T follicular helper cell (primary cell): ENCODE measurements at regions not wholly inside any gene's neighbourhood (a gene's known extent, or its start where the extent isn't known, plus 50 kb on each side); places are given as distances from the start of the nearest gene placed in this dataset.

Source experiments
- DNase-seq: peaks from one replicate; pipeline ENCODE4 v3.0.0-alpha.2; 2020; ENCODE audit warnings: low read depth

DNA sequence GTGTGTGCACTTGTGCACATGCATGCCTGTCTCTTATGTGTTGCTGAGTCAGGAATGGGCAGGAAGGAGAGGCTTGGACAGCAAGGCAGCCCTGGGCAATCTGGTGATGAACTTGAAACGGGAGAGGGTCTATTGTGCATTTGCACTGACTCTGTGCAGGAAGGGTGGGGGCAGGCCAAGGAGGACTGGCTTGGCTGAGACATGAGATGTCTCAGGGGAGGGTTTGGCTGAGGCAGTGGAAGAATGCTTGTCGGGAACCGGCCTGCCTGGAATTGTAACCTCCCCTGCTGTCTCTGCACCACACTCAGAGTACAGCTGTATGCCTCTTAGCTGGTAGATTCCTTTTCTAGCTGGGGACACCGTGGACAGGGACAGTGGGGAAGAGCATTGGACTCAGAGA lies 176.1 kb upstream of the TNP1 start:
- DNase-seq: no peak

GRCh38 chr2:217033186-217033585 lies 173.3 kb upstream of the TNP1 start:
- DNase-seq: no peak

DNA sequence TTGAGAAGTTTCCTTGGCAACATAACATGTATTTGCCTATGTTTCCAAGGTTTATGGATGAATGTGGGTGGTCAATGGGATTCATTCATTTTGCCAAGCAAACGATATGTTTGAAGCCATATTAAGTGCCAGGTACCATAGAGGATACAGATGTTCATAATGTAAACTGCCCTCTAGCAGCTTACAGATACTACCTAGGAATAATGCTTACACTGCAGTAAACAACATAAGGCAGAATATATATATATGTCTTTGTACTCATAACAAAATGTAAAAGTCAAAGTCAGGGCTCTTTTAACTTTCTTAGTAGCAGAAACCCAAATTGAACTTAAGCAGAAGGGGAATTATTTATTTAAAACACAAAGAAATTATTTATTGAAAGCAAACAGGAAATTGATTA lies 171.6 kb upstream of the TNP1 start:
- DNase-seq: no peak

DNA sequence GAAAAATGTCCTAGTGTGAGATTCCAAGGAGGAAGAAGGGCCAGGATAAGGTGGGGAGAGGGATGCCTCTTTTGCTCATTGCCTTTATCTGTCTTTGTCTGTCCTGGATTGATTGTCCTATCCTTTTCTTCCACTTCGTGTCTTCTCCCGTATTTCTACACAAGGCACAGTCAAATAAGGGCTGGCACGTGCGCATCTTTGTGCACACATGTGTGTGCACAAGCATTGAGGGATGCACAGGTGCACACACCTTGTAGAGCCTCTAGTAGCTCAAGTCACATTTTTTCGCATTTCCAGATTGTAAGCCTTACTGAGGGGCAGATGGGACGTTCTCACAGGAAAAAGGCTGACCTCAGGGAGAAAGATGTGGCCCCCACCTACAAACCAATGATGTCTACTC lies 170.2 kb upstream of the TNP1 start:
- DNase-seq: no peak

- no peak for DNase-seq
Measured at GRCh38 chr2:217028128-217028527, 168.3 kb upstream of the TNP1 start.

DNA sequence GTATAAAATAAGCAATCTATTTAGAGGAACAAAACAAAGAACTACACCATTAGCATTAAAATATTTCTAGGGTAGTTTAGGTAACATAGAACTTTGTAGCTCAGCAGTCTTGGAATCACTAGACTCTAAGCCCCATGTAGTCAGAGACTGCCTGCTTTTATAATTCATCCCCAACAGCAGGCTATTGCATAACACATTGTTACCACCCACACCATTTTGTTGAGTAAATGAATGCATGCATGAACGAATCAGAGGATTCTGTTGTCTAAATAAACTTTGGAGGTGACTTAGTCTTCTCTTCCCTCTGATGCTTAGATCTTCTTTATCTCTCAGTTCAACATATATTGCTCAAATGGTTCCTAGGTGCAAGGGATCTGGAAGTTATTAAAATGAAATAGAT lies 167.6 kb upstream of the TNP1 start:
- no peak for DNase-seq

GRCh38 chr2:217026569-217026968 lies 166.7 kb upstream of the TNP1 start:
- DNase-seq: no peak

- DNase-seq: no peak
Measured at GRCh38 chr2:217026161-217026560, 166.3 kb upstream of the TNP1 start.

- DNase-seq: no peak
Measured at GRCh38 chr2:217023611-217024010, 163.7 kb upstream of the TNP1 start.

DNA sequence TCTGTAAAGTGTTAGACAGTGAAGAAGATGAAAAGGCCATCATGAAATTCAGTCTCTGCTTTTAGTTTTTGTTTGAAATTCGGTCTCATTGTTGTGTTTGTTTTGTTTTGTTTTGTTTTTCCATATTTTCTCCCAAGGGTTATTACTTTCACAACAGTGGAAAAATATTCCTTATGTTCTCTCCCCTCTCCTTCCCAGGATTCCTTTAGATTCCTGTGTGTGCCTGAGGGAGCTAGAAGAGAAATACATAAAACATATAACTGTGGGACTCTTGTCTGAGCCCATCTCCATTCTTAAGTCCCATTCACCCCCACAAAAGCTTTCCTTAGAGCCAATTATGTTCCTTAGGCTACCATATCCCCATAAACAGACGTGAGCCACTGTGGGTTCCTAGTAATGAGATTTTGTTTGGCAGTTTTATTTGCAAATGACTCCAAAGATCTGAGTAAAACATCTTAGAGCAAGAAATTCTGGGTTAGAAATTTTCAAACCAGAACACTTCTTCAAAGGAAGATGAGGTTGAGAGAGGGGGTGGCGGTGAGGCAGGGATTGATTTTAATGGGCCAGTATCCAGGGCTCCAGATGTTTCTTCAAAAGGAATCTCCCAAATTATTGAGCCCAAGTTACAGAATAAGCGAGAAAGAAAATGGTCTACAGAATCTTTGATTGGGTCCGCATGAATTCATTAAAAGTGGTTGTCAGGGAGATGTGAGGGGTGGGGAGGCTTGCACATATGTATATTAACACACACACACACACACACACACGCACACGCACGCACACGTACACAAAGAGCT lies 157.8 kb upstream of the TNP1 start:
- no peak for DNase-seq

GRCh38 chr2:217016796-217017419 lies 157.0 kb upstream of the TNP1 start:
- no peak for DNase-seq

GRCh38 chr2:217014328-217015105 lies 154.7 kb upstream of the TNP1 start:
- DNase-seq: no peak

- DNase-seq: no peak
Measured at GRCh38 chr2:217013926-217014325, 154.1 kb upstream of the TNP1 start.

GRCh38 chr2:217011576-217011975 lies 151.7 kb upstream of the TNP1 start:
- no peak for DNase-seq

DNA sequence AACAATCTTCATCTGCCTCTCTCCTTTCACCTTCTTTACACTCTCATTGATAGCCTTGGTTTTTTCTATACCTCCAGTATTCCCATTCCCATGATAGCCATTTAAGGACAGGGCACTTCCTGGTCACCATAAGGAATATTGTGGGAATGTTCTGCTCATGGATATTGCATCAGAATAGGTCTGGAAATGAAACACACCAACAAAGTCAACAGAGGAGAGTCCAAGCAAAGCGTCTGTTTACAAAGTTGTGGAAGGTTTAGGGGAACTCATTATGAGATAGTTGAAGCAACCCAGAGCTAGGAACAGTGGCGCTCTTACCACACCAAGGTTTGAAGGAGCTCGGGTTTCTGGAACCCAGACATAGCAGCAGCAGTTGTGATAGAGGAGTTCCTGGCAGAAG lies 150.3 kb upstream of the TNP1 start:
- no peak for DNase-seq

- DNase-seq: no peak
Measured at GRCh38 chr2:217008794-217009193, 148.9 kb upstream of the TNP1 start.

- no peak for DNase-seq
Measured at GRCh38 chr2:217006217-217006616, 146.4 kb upstream of the TNP1 start.

- no peak for DNase-seq
Measured at GRCh38 chr2:217004656-217005055, 144.8 kb upstream of the TNP1 start.

DNA sequence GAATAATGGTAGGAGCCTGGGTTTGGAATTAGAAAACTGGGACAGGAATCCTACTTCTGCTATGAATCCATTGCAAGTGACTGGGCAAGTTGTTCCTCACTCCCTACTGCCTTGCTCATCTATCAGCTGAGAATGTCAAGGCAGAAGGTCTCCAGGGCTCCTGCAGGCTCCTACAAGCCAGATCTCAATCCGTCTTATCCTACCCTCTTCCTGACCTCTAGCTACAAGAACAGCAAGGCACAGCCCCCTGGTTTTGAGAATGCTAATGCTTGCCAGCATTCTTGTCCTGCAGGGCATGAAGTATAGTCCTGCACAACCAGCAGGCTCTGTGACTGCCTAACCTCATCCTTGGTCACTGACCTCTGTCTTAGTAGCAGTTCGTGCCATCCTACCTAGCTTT lies 141.9 kb upstream of the TNP1 start:
- DNase-seq: no peak

- no peak for DNase-seq
Measured at GRCh38 chr2:217000406-217000805, 140.5 kb upstream of the TNP1 start.

DNA sequence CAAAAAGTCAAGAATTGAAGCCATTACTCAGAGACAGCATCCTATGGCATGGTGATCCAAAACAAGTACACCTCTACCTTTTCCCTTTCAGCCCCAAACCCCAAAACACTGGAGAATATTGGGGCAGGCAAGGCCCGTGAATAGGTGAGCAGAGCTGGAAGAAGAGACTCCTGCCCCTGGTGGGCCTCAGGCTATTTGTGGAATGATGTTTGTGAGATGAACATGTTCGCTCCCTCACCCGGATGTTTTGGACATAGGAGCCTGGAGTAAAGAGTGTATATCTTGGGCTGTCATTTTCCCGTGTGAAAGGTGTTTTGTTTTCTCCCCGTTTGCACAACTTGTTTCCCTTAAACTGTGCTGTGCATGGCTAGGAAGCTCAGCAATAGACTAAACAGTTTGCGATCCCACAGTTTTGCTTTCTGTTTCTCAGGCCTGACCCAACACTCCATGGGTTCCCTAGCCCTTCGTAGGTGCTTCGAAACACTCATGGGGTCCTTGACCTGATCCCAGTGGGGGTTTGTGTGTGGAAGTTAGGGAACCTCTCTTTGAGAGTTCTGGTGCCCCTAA lies 136.5 kb upstream of the TNP1 start:
- no peak for DNase-seq

DNA sequence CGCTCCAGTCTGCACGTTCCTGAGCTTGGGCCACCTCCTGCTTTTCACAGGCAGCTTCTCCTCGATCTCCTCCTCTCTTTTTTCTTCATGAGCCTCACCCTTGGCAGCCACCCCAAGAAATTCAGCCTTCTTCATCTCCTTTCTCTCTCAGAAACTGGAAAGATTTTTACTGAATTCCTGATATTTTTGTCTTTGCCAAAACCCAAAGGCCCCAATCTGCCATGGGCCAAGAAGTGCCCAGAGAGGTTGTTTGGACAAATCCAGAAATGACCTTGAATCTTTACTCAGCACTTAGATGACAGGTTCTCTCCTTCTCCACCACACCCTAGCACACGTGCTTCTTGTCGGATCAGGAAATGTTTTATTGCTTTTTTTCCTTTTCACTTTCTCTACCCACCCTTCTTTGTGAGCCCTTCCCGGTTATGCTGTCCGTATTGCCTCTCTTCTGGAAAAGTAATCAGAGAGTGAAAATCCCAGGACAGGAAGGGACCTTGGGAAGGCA lies 134.5 kb upstream of the TNP1 start:
- no peak for DNase-seq
